Stimulated activated CD8-positive, alpha-beta memory T cell treated with anti-CD3 and anti-CD28 coated beads, Interleukin-15, amount 100 ng/mL, for 48 hours (primary cell): ENCODE measurements at regions not wholly inside any gene's neighbourhood (a gene's known extent, or its start where the extent isn't known, plus 50 kb on each side); places are given as distances from the start of the nearest gene placed in this dataset.
"Not testable (repeated sequence)": the region's sequence is repeated elsewhere in the genome, so short reads cannot be mapped to it uniquely, and the experiment has no call there.

ENCODE experiments used
- DNase-seq, 2 donors: peaks; one replicate each; pipeline ENCODE4 v3.0.0-alpha.2; 2020; ENCODE audit warnings: low read depth in 2 of 2

GRCh38 chr10:83754857-83755256 lies 384.5 kb upstream of the GHITM start:
- DNase-seq, result no peak

- DNase-seq, result no peak
These were observed 379.2 kb upstream of the GHITM start for GRCh38 chr10:83760142-83760541.

- no peak for DNase-seq
These were observed 374.6 kb upstream of the GHITM start for GRCh38 chr10:83764666-83765065.

GRCh38 chr10:83765731-83766130 lies 373.6 kb upstream of the GHITM start:
- DNase-seq, result no peak

- no peak for DNase-seq
These were observed 370.0 kb upstream of the GHITM start for GRCh38 chr10:83769281-83769820.

GRCh38 chr10:83786701-83787100 lies 352.6 kb upstream of the GHITM start:
- DNase-seq, result not testable (repeated sequence)

- no peak for DNase-seq
These were observed 337.3 kb upstream of the GHITM start for GRCh38 chr10:83801983-83802382.

- DNase-seq, result no peak
These were observed 332.6 kb upstream of the GHITM start for GRCh38 chr10:83806717-83807116.

- no peak for DNase-seq
These were observed 330.3 kb upstream of the GHITM start for GRCh38 chr10:83809001-83809400.

GRCh38 chr10:83816942-83817341 lies 322.4 kb upstream of the GHITM start:
- DNase-seq, result no peak

- no peak for DNase-seq
These were observed 321.5 kb upstream of the GHITM start for GRCh38 chr10:83817797-83818196.

GRCh38 chr10:83819609-83820008 lies 319.7 kb upstream of the GHITM start:
- DNase-seq, result no peak

GRCh38 chr10:83820033-83820432 lies 319.3 kb upstream of the GHITM start:
- no peak for DNase-seq

- no peak for DNase-seq
These were observed 315.2 kb upstream of the GHITM start for GRCh38 chr10:83824099-83824498.

- no peak for DNase-seq
These were observed 305.2 kb upstream of the GHITM start for GRCh38 chr10:83834096-83834495.

GRCh38 chr10:83835945-83836745 lies 303.2 kb upstream of the GHITM start:
- DNase-seq, result no peak

- DNase-seq, result no peak
These were observed 290.6 kb upstream of the GHITM start for GRCh38 chr10:83848677-83849076.

GRCh38 chr10:83849150-83849549 lies 290.2 kb upstream of the GHITM start:
- DNase-seq, result no peak

GRCh38 chr10:83852146-83852545 lies 287.2 kb upstream of the GHITM start:
- DNase-seq, result no peak

GRCh38 chr10:83862723-83863122 lies 276.6 kb upstream of the GHITM start:
- DNase-seq, result no peak

- no peak for DNase-seq
These were observed 275.9 kb upstream of the GHITM start for GRCh38 chr10:83863283-83863966.

- DNase-seq, result no peak
These were observed 269.4 kb upstream of the GHITM start for GRCh38 chr10:83869898-83870297.
